ENCODE measurements at regions not wholly inside any gene's neighbourhood (a gene's known extent, or its start where the extent isn't known, plus 50 kb on each side); places are given as distances from the start of the nearest gene placed in this dataset.

GRCh38 chr12:97246368-97246767 is 216.2 kb upstream of the RMST start (continued):
- TF ChIP-seq REST (tag by site-specific recombination; IDR thresholded peaks at IDR 0.05) (no peak), ZNF626 (tag by site-specific recombination; IDR thresholded peaks at IDR 0.05) (no peak), ZNF155 (tag by site-specific recombination; IDR thresholded peaks at IDR 0.05) (no peak), ZNF211 (tag by site-specific recombination; IDR thresholded peaks at IDR 0.05; ENCODE audit: low read depth) (no peak)

GRCh38 chr12:97250483-97250882 is 212.1 kb upstream of the RMST start:
- no peaks in the 10 kb centered on the region for H3K9me3 ChIP-seq (ENCODE audit: control insufficient read depth, insufficient read depth, low read depth, low read length)
- ChIA-PET CTCF (no interaction called here), POLR2A (no interaction called here)
- H3K4me3 ChIP-seq (ENCODE audit: low read depth, low read length): no peak overlapping the region
- no peaks in the 10 kb centered on the region for H3K4me1 ChIP-seq (ENCODE audit: control insufficient read depth, insufficient read depth, low read length)
- TF ChIP-seq ZNF596 (tag by site-specific recombination; IDR thresholded peaks at IDR 0.05) (no peak), ZNF114 (tag by site-specific recombination; IDR thresholded peaks at IDR 0.05) (no peak), EGR2 (tag by site-specific recombination; IDR thresholded peaks at IDR 0.05; ENCODE audit: low read depth) (no peak), ZNF37A (tag by site-specific recombination; IDR thresholded peaks at IDR 0.05) (no peak), ZNF133 (tag by site-specific recombination; IDR thresholded peaks at IDR 0.05) (no peak), GLI2 (tag by site-specific recombination; IDR thresholded peaks at IDR 0.05; ENCODE audit: borderline replicate concordance, low read depth) (no peak)
- no peaks in the 10 kb centered on the region for H3K36me3 ChIP-seq (ENCODE audit: control insufficient read depth in 2 of 2, insufficient read depth in 1 of 2, low read length in 2 of 2)
- no peak overlapping the region for H3K27ac ChIP-seq (ENCODE audit: extremely low read depth, low read depth, low read length)

GRCh38 chr12:97257726-97258125 is 204.9 kb upstream of the RMST start:
- H3K36me3 ChIP-seq (ENCODE audit: control insufficient read depth in 2 of 2, insufficient read depth in 1 of 2, low read length in 2 of 2): no peaks in the 10 kb centered on the region
- H3K4me3 ChIP-seq (ENCODE audit: low read depth, low read length): no peak overlapping the region
- ChIA-PET POLR2A (no interaction called here), CTCF (interaction anchor here (1.5 kb wide), 1 partner anchor 147 kb away, joined by 4 read pairs; no protein-coding TSS in a partner anchor)
- TF ChIP-seq INSM2 (tag by site-specific recombination; IDR thresholded peaks at IDR 0.05) (no peak), GLIS1 (tag by site-specific recombination; IDR thresholded peaks at IDR 0.05) (no peak), ZNF266 (tag by site-specific recombination; IDR thresholded peaks at IDR 0.05; ENCODE audit: low read depth) (no peak), ZNF19 (tag by site-specific recombination; IDR thresholded peaks at IDR 0.05; ENCODE audit: low read depth) (no peak), ZNF302 (tag by site-specific recombination; IDR thresholded peaks at IDR 0.05; ENCODE audit: low read depth) (no peak), ZIC2 (tag by site-specific recombination; IDR thresholded peaks at IDR 0.05) (no peak), ZNF214 (tag by site-specific recombination; IDR thresholded peaks at IDR 0.05; ENCODE audit: borderline replicate concordance) (no peak)
- no peaks in the 10 kb centered on the region for H3K4me1 ChIP-seq (ENCODE audit: control insufficient read depth, insufficient read depth, low read length)
- no peak overlapping the region for H3K27ac ChIP-seq (ENCODE audit: extremely low read depth, low read depth, low read length)
- no peaks in the 10 kb centered on the region for H3K9me3 ChIP-seq (ENCODE audit: control insufficient read depth, insufficient read depth, low read depth, low read length)

- Histone ChIP-seq H3K27ac (ENCODE audit: extremely low read depth, low read depth, low read length) (no peak overlapping the region), H3K36me3 (ENCODE audit: control insufficient read depth in 2 of 2, insufficient read depth in 1 of 2, low read length in 2 of 2) (no peaks in the 10 kb centered on the region), H3K4me3 (ENCODE audit: low read depth, low read length) (no peak overlapping the region), H3K4me1 (ENCODE audit: control insufficient read depth, insufficient read depth, low read length) (no peaks in the 10 kb centered on the region), H3K9me3 (ENCODE audit: control insufficient read depth, insufficient read depth, low read depth, low read length) (no peaks in the 10 kb centered on the region)
- POLR2A ChIA-PET: no interaction called here
- CTCF ChIA-PET: interaction anchor here (0.8 to 1.5 kb wide), 3 partner anchors 40 to 146 kb away, joined by 3 to 4 read pairs (median 3); no protein-coding TSS in a partner anchor
- TF ChIP-seq ZNF214 (tag by site-specific recombination; IDR thresholded peaks at IDR 0.05; ENCODE audit: borderline replicate concordance): no peak
- no peak for TF ChIP-seq ZNF830 (tag by site-specific recombination; IDR thresholded peaks at IDR 0.05; ENCODE audit: low read depth)
- TF ChIP-seq ZBTB48 (tag by site-specific recombination; IDR thresholded peaks at IDR 0.05): no peak
- TF ChIP-seq ZNF768 (tag by site-specific recombination; IDR thresholded peaks at IDR 0.05): no peak
- no peak for TF ChIP-seq ZNF777 (tag by site-specific recombination; IDR thresholded peaks at IDR 0.05; ENCODE audit: borderline replicate concordance)
- no peak for TF ChIP-seq ZBTB6 (tag by site-specific recombination; IDR thresholded peaks at IDR 0.05)
- TF ChIP-seq ZNF571 (tag by site-specific recombination; IDR thresholded peaks at IDR 0.05): no peak
- no peak for TF ChIP-seq ZNF600 (tag by site-specific recombination; IDR thresholded peaks at IDR 0.05)
Measured at GRCh38 chr12:97259098-97259497, 203.5 kb upstream of the RMST start.
